ENCODE measurements at regions not wholly inside any gene's neighbourhood (a gene's known extent, or its start where the extent isn't known, plus 50 kb on each side); places are given as distances from the start of the nearest gene placed in this dataset.

DNA sequence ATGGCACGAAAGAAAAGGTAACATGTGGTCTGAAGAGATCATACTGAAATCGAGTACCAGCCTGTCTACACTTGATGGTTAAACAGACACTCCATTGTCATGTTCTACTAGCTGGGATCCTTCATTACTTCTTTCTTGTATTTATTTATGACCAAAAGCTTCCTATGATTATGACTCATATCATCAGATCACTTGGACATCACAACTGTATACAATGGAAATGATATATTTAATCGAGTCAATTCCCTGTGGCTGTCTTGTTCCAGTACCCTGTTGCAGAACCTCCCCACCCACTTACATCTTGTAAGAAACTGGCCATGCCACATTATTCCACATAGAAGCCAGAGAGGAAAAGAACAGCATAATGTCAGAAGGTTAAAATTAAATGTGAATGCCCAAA is 358.9 kb downstream of the ZEB2 start:
- DNase-seq (ENCODE audit: low read depth in 2 of 2, low spot score in 1 of 2): no peak

- no peak for DNase-seq (ENCODE audit: low read depth in 2 of 2, low spot score in 1 of 2)
Observed at GRCh38 chr2:144159240-144159639, 360.7 kb downstream of the ZEB2 start.

DNA sequence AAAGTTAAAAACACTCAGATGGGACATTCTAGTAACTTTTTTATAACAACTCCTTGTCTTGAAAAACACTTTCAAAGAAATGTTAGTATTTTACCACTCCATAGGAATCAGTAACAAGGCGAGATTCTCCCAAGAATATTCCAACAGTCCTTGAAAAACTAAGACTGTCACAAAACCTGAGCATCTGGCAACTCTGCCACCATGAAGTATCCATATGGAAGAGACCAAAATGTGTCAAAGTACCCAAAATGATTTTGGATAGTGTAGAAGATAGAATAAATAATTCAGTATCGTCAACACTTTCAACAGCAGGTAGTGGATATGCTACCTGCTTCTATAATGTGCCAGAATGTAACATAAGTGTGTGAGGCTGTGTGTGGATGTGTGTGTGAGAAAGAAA is 361.8 kb downstream of the ZEB2 start:
- no peak for DNase-seq (ENCODE audit: low read depth in 2 of 2, low spot score in 1 of 2)

- no peak for DNase-seq (ENCODE audit: low read depth in 2 of 2, low spot score in 1 of 2)
Observed at GRCh38 chr2:144156736-144157640, 362.9 kb downstream of the ZEB2 start.

DNA sequence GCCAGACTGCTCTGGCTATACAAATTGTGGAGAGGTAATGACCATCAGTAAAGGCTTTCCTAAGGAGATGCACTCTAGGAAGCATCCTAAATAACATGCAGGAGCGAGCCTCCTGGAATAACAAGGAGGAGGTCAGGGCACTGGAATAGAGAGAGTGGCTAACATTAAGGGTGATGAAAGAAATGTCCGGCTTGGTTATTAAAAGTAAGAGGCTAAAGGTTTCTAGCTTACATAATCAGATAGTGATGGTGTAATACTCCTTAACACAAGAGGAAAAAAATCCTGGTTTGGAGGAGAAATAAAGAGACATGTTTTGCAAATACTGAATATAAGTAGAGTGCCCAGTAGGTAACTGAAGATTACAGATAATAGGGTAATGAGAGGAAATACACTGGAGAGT is 365.7 kb downstream of the ZEB2 start:
- no peak for DNase-seq (ENCODE audit: low read depth in 2 of 2, low spot score in 1 of 2)

- no peak for DNase-seq (ENCODE audit: low read depth in 2 of 2, low spot score in 1 of 2)
Observed at GRCh38 chr2:144152817-144153271, 367.1 kb downstream of the ZEB2 start.

DNA sequence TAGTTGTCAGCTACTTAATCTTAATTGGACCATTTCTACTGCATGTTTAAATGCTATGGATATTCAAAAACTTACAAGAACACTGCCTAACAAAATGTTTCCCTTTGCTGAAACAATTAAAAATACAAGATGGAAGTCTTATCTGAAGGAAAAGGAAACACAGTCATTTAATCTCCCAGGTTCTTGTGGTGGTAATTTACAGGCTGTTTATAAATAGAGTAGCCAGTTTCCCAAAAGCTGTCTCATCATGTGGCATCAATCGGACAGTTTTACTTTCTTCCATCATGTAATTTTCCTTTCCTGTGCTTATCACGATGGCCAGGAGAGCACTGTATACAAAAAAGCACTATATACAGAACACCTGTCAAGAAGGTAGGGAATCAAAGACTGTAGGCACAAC is 368.1 kb downstream of the ZEB2 start:
- DNase-seq (ENCODE audit: low read depth in 2 of 2, low spot score in 1 of 2): no peak

- no peak for DNase-seq (ENCODE audit: low read depth in 2 of 2, low spot score in 1 of 2)
Observed at GRCh38 chr2:144151405-144151804, 368.5 kb downstream of the ZEB2 start.

GRCh38 chr2:144147356-144147755 is 372.6 kb downstream of the ZEB2 start:
- DNase-seq (ENCODE audit: low read depth in 2 of 2, low spot score in 1 of 2): no peak

GRCh38 chr2:144146876-144147275 is 373.0 kb downstream of the ZEB2 start:
- DNase-seq (ENCODE audit: low read depth in 2 of 2, low spot score in 1 of 2): no peak

- DNase-seq (ENCODE audit: low read depth in 2 of 2, low spot score in 1 of 2): no peak
Observed at GRCh38 chr2:144146076-144146475, 373.8 kb downstream of the ZEB2 start.

GRCh38 chr2:144143294-144144151 is 376.4 kb downstream of the ZEB2 start:
- DNase-seq (ENCODE audit: low read depth in 2 of 2, low spot score in 1 of 2): no peak

DNA sequence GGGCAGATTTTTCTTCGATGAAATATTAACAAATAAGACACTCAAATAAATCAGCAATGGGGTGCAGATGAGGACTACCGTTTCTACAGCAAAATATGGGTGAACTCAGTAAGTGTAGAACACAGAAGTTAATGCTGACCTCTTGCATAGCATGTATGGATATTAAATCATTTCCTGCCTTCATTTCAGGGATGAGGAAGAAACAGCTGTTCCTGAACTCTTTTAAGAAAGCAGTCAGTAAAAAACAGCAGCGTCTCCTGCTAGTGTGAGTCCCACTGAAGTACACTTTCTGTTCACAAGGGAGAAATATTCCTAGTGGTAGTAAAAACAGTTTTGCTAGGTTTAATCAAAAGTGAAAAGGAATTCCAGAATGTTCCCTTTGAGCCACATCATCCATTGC is 379.0 kb downstream of the ZEB2 start:
- DNase-seq (ENCODE audit: low read depth in 2 of 2, low spot score in 1 of 2): no peak

DNA sequence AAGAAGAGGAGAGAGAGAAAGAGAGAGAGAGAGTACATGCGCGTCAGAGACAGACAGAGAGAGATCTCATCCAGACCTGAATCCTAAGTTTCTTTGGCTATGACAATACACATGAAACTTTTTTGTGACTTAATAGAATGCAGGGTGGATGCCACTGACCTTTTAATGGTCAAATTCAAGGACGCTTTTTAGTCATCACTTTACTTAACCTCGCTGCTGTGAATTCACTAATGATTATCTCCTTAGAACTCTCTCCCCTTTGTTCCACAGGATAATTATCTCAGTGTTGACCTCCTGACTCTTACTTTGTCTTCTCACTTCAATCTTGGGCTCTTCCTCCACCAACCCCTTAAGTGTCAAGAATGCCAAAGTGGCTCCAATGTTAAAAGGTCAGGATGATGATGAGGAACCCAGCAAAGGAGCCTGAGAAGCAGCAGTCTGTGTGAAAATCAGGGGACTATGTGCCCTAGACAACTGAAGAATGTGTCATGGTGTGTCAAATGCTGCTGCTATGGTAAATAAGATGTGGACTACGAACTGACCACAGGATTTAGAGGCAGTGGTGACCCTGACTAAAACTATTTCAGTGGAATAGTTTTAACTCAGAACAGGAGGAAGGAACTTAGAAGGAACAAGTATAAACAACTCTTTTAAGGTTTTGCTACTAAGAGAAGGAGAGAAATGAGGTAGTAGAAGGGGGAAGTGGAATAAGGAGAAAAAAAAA is 382.1 kb downstream of the ZEB2 start:
- no peak for DNase-seq (ENCODE audit: low read depth in 2 of 2, low spot score in 1 of 2)

DNA sequence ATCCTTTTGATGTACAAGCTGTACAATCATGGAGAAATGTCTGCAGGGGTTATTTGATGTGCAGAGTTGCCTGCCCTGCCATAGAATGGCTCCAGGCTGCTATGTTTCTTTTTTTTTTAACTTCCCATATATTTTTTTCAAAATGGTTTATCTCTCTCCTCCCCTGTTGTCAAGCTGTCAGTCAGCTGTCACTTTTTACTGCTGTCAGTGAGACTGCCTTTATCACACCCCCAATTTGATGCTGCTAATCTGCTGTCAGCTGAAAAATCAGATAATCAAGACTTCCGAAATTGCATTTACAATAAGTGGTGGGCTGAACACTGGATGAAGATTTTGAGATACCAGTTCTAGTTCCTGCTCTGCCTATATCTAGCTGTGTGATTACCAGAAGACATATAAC is 382.6 kb downstream of the ZEB2 start:
- DNase-seq (ENCODE audit: low read depth in 2 of 2, low spot score in 1 of 2): no peak

GRCh38 chr2:144136297-144137010 is 383.5 kb downstream of the ZEB2 start:
- no peak for DNase-seq (ENCODE audit: low read depth in 2 of 2, low spot score in 1 of 2)

GRCh38 chr2:144133936-144134665 is 385.8 kb downstream of the ZEB2 start:
- no peak for DNase-seq (ENCODE audit: low read depth in 2 of 2, low spot score in 1 of 2)

DNA sequence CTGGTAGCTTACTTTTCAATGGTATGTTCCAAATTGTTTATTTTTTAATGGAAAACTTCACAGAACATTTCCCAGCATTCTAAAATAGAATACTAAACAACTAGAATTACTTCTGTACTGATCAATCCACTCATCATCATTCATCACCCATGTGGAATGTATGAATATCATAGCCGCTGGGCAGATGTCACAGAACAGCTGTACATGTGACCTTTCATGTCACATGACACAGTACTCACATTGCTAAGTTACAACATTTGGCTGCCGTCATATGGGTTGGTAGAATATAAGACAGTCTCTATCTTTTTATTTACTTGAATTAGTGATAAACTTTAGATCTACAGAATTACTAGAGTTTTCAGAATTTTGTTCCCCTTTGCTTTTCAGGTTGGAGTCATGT is 387.6 kb downstream of the ZEB2 start:
- DNase-seq (ENCODE audit: low read depth in 2 of 2, low spot score in 1 of 2): no peak

GRCh38 chr2:144131042-144131441 is 388.9 kb downstream of the ZEB2 start:
- DNase-seq (ENCODE audit: low read depth in 2 of 2, low spot score in 1 of 2): no peak

- DNase-seq (ENCODE audit: low read depth in 2 of 2, low spot score in 1 of 2): no peak
Observed at GRCh38 chr2:144130551-144130950, 389.4 kb downstream of the ZEB2 start.

Data from stimulated activated CD8-positive, alpha-beta memory T cell treated with anti-CD3 and anti-CD28 coated beads, Interleukin-4, amount 100 ng/mL, for 1 hour (primary cell).